G401 (cell line): ENCODE measurements at regions not wholly inside any gene's neighbourhood (a gene's known extent, or its start where the extent isn't known, plus 50 kb on each side); places are given as distances from the start of the nearest gene placed in this dataset.

Experiments used
- DNase-seq: peaks from one replicate; pipeline ENCODE4 v3.0.0-alpha.2; 2015; ENCODE audit warnings: low spot score
- in situ Hi-C: cut with HindIII; loops from 2 replicates; pipeline ENCODE4 v1.10.0; 2016; ENCODE audit warnings: low sequenced_read_pairs, mixed read lengths

- in situ Hi-C loops = no loop called here
- DNase-seq = no peak
Measured at GRCh38 chr15:67003586-67003985, 61.8 kb upstream of the SMAD3 start.

GRCh38 chr15:67004142-67004541 is 61.3 kb upstream of the SMAD3 start:
- no peak for DNase-seq

GRCh38 chr15:67005294-67005996 is 60.0 kb upstream of the SMAD3 start:
- no peak for DNase-seq
- in situ Hi-C loops = no loop called here

More at GRCh38 chr15:67004142-67004541, 61.3 kb upstream of the SMAD3 start:
- in situ Hi-C loops = no loop called here

- DNase-seq = no peak
- in situ Hi-C loops = no loop called here
Measured at GRCh38 chr15:67006083-67007065, 59.0 kb upstream of the SMAD3 start.

- no peak for DNase-seq
- in situ Hi-C loops = no loop called here
Measured at GRCh38 chr15:67009576-67010569, 55.5 kb upstream of the SMAD3 start.

- no peak for DNase-seq
- in situ Hi-C loops = no loop called here
Measured at GRCh38 chr15:67010898-67011616, 54.3 kb upstream of the SMAD3 start.

GRCh38 chr15:67011617-67012005 is 53.8 kb upstream of the SMAD3 start:
- in situ Hi-C loops = no loop called here
- no peak for DNase-seq

- DNase-seq = no peak
- in situ Hi-C loops = no loop called here
Measured at GRCh38 chr15:67013696-67014095, 51.7 kb upstream of the SMAD3 start.
